Left colon (tissue), 2 donors: ENCODE measurements at regions not wholly inside any gene's neighbourhood (a gene's known extent, or its start where the extent isn't known, plus 50 kb on each side); places are given as distances from the start of the nearest gene placed in this dataset.

Experiments used
- ATAC-seq: fragments of 200-7000 bp; cut with Tn5 transposase; one replicate; pipeline ENCODE4 v1.9.1; 2020; ENCODE audit warnings: mild to moderate bottlenecking, moderate library complexity
- DNase-seq, 2 donors: peaks; one replicate each; pipeline ENCODE4 v3.0.0-alpha.2; 2020
- intact Hi-C, 2 donors: fragments of 100-400 bp; cut with DNase I in 1 of 2; cut with micrococcal nuclease in 1 of 2; formaldehyde crosslinking; loops; one replicate each; pipeline versions ENCODE4 v1.11.2 to v1.14.0; 2022; cut with DNase I, micrococcal nuclease
- donor health status: DM: no; HTN: no; CAD: no.
- donor health status: DM: yes; HTN: yes; CAD: no.

GRCh38 chr9:82337351-82337750 lies 348.8 kb downstream of the SPATA31D1 start:
- ATAC-seq (no peak), DNase-seq (no peak)
- intact Hi-C loops, result no loop called here

GRCh38 chr9:82342046-82342445 lies 353.5 kb downstream of the SPATA31D1 start:
- intact Hi-C loops, result no loop called here
- DNase-seq (no peak), ATAC-seq (no peak)

GRCh38 chr9:82346040-82346439 lies 357.5 kb downstream of the SPATA31D1 start:
- ATAC-seq, result no peak
- intact Hi-C loops, result no loop called here
- no peak for DNase-seq

- ATAC-seq (no peak), DNase-seq (no peak)
- intact Hi-C loops, result no loop called here
These were observed 365.2 kb downstream of the SPATA31D1 start for GRCh38 chr9:82353631-82354278.

- DNase-seq (no peak), ATAC-seq (no peak)
- intact Hi-C loops, result no loop called here
These were observed 365.7 kb downstream of the SPATA31D1 start for GRCh38 chr9:82354279-82354659.

- ATAC-seq (no peak), DNase-seq (no peak)
- intact Hi-C loops, result no loop called here
These were observed 367.6 kb downstream of the SPATA31D1 start for GRCh38 chr9:82356131-82356530.

GRCh38 chr9:82356871-82357270 lies 368.3 kb downstream of the SPATA31D1 start:
- intact Hi-C loops, result no loop called here
- ATAC-seq, result no peak
- no peak for DNase-seq

GRCh38 chr9:82363198-82363597 lies 374.6 kb downstream of the SPATA31D1 start:
- no peak for ATAC-seq
- intact Hi-C loops, result no loop called here

GRCh38 chr9:82363682-82364081 lies 375.1 kb downstream of the SPATA31D1 start:
- no peak for ATAC-seq
- no peak for DNase-seq
- intact Hi-C loops, result no loop called here

More at GRCh38 chr9:82363198-82363597, 374.6 kb downstream of the SPATA31D1 start:
- no peak for DNase-seq

GRCh38 chr9:82367016-82367415 lies 378.4 kb downstream of the SPATA31D1 start:
- intact Hi-C loops, result no loop called here
- ATAC-seq (peak; percentile 41), DNase-seq (no peak)

GRCh38 chr9:82367929-82368328 lies 379.4 kb downstream of the SPATA31D1 start:
- DNase-seq (no peak), ATAC-seq (no peak)
- intact Hi-C loops, result no loop called here

GRCh38 chr9:82369251-82369945 lies 380.8 kb downstream of the SPATA31D1 start:
- ATAC-seq (peak; percentile 90), DNase-seq (no peak)
- intact Hi-C loops, result no loop called here

- DNase-seq, result no peak
- no peak for ATAC-seq
- intact Hi-C loops, result no loop called here
These were observed 386.5 kb downstream of the SPATA31D1 start for GRCh38 chr9:82375041-82375440.

GRCh38 chr9:82376677-82377232 lies 388.2 kb downstream of the SPATA31D1 start:
- ATAC-seq (no peak), DNase-seq (no peak)
- intact Hi-C loops, result no loop called here

GRCh38 chr9:82382887-82383616 lies 394.5 kb downstream of the SPATA31D1 start:
- intact Hi-C loops, result no loop called here
- ATAC-seq (no peak), DNase-seq (no peak)

- intact Hi-C loops, result no loop called here
- no peak for ATAC-seq
- no peak for DNase-seq
These were observed 397.1 kb downstream of the SPATA31D1 start for GRCh38 chr9:82385633-82386032.

GRCh38 chr9:82397534-82397933 lies 409.0 kb downstream of the SPATA31D1 start:
- ATAC-seq, result no peak
- no peak for DNase-seq
- intact Hi-C loops, result no loop called here

- ATAC-seq, result no peak
- intact Hi-C loops, result no loop called here
- no peak for DNase-seq
These were observed 415.8 kb downstream of the SPATA31D1 start for GRCh38 chr9:82404196-82404870.

GRCh38 chr9:82404881-82405280 lies 416.3 kb downstream of the SPATA31D1 start:
- intact Hi-C loops, result no loop called here
- ATAC-seq, result no peak

More at GRCh38 chr9:82404881-82405280, 416.3 kb downstream of the SPATA31D1 start:
- DNase-seq, result no peak
